ENCODE measurements at regions not wholly inside any gene's neighbourhood (a gene's known extent, or its start where the extent isn't known, plus 50 kb on each side); places are given as distances from the start of the nearest gene placed in this dataset.

DNA sequence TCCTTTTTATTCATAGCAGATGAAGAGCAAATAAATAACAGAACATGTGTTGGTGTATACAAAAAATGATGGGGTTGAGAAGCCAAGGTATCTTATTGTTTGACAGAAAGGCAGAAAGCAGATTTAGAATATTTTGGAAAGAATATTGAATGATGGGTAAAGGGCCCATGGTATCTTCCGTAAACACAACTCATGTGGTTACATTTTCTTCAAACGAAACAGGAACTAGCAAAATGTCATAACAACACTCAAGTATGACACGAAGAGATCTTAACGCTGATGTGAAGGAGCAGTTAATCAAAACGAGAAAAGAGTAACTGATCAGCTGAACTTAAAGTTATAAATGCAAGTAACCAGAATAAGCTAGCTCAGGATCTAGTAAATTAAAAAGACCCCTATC is 195.7 kb upstream of the GK2 start:
- TF ChIP-seq EZH2 (IDR thresholded peaks at IDR 0.05) (no peak), FOXP2 (optimal IDR thresholded peaks at IDR 0.05; ENCODE audit: control extremely low read depth, extremely low read length, insufficient read depth) (no peak), POLR2AphosphoS5 (IDR thresholded peaks at IDR 0.05; ENCODE audit: borderline replicate concordance, low read depth, low read length) (no peak)

Measured in SK-N-MC (cell line).